ENCODE measurements at regions not wholly inside any gene's neighbourhood (a gene's known extent, or its start where the extent isn't known, plus 50 kb on each side); places are given as distances from the start of the nearest gene placed in this dataset.

DNA sequence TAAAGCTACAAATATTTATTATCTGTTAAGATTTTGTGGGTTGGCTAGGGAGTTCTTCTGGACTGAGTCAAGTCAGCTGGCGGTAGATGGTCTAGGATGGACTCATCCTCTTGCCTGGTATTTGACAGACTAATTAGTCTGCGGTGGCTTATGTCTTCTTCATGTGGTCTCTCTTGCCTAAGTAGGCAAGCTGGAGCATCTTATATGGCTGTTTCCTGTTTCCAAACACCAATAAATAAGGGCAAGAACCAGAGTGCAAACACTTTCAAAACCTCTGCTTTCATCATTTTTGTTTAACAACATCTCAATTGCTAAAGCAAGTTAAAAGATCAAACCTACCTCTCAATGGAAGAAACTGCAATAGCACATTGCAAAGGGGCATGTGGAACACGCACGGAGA lies 484.8 kb downstream of the PTPRC start:
- Histone ChIP-seq H3K9me3 (ENCODE audit: low read length) (no peaks in the 10 kb centered on the region), H3K9ac (ENCODE audit: insufficient read depth, low read depth, low read length) (no peak overlapping the region), H3K79me2 (ENCODE audit: insufficient read depth, low read length) (no peaks in the 10 kb centered on the region), H4K20me1 (ENCODE audit: insufficient read depth, low read length) (no peaks in the 10 kb centered on the region), H3K27ac (ENCODE audit: extremely low read length, insufficient read depth, low read length) (no peak overlapping the region), H3K4me2 (ENCODE audit: low read depth, low read length) (no peak overlapping the region), H3K4me1 (ENCODE audit: insufficient read depth, low read length) (no peaks in the 10 kb centered on the region), H2AFZ (ENCODE audit: low read length) (no peak overlapping the region), H3K36me3 (replicated peaks in 1 of 2; ENCODE audit: control insufficient read depth in 1 of 2, insufficient read depth in 2 of 2, low read length in 2 of 2) (no peaks in the 10 kb centered on the region), H3K27me3 (ENCODE audit: control insufficient read depth in 1 of 2, insufficient read depth in 2 of 2, low read length in 2 of 2) (no peaks in the 10 kb centered on the region), H3K4me3 (replicated peaks in 1 of 3; ENCODE audit: insufficient read depth in 1 of 3, low read depth in 2 of 3, low read length in 3 of 3) (no peak overlapping the region)
- intact Hi-C loops (cut with micrococcal nuclease; ENCODE audit: unreplicated experiment) (no loop called here), in situ Hi-C loops (cut with HindIII; ENCODE audit: extremely low pct_ligation_motif_present, low pct_unique_long_range_greater_than_20kb) (loop anchor here (25.0 kb wide), 1 partner anchor 361 kb away; no protein-coding TSS in a partner anchor)
- POLR2A ChIA-PET = no interaction called here
- DNase-seq (ENCODE audit: low spot score) (no peak), FAIRE-seq (no peak), ATAC-seq (no peak)
- CTCF ChIA-PET (ENCODE audit: low intra/inter-chr PET ratio, low total read pairs) = no interaction called here
- no peak for TF ChIP-seq SOX5 (CRISPR knock-in tag; IDR thresholded peaks at IDR 0.05; ENCODE audit: borderline replicate concordance)
- TF ChIP-seq TCF7 (IDR thresholded peaks at IDR 0.05; ENCODE audit: low read depth) = no peak
- no peak for TF ChIP-seq MEIS1 (CRISPR knock-in tag; IDR thresholded peaks at IDR 0.05; ENCODE audit: borderline replicate concordance)
- TF ChIP-seq ZNF274 (CRISPR knock-in tag; IDR thresholded peaks at IDR 0.05) = no peak
- TF ChIP-seq, protein P1, sequence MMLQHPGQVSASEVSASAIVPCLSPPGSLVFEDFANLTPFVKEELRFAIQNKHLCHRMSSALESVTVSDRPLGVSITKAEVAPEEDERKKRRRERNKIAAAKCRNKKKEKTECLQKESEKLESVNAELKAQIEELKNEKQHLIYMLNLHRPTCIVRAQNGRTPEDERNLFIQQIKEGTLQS (CRISPR knock-in tag; IDR thresholded peaks at IDR 0.05) = no peak
- TF ChIP-seq, protein P2, sequence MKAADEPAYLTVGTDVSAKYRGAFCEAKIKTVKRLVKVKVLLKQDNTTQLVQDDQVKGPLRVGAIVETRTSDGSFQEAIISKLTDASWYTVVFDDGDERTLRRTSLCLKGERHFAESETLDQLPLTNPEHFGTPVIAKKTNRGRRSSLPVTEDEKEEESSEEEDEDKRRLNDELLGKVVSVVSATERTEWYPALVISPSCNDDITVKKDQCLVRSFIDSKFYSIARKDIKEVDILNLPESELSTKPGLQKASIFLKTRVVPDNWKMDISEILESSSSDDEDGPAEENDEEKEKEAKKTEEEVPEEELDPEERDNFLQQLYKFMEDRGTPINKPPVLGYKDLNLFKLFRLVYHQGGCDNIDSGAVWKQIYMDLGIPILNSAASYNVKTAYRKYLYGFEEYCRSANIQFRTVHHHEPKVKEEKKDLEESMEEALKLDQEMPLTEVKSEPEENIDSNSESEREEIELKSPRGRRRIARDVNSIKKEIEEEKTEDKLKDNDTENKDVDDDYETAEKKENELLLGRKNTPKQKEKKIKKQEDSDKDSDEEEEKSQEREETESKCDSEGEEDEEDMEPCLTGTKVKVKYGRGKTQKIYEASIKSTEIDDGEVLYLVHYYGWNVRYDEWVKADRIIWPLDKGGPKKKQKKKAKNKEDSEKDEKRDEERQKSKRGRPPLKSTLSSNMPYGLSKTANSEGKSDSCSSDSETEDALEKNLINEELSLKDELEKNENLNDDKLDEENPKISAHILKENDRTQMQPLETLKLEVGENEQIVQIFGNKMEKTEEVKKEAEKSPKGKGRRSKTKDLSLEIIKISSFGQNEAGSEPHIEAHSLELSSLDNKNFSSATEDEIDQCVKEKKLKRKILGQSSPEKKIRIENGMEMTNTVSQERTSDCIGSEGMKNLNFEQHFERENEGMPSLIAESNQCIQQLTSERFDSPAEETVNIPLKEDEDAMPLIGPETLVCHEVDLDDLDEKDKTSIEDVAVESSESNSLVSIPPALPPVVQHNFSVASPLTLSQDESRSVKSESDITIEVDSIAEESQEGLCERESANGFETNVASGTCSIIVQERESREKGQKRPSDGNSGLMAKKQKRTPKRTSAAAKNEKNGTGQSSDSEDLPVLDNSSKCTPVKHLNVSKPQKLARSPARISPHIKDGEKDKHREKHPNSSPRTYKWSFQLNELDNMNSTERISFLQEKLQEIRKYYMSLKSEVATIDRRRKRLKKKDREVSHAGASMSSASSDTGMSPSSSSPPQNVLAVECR (CRISPR knock-in tag; IDR thresholded peaks at IDR 0.05; ENCODE audit: borderline replicate concordance) = no peak
- no peak for TF ChIP-seq ZNF10 (CRISPR knock-in tag; IDR thresholded peaks at IDR 0.05; ENCODE audit: borderline replicate concordance, low read depth)
- no peak for TF ChIP-seq CAMTA2 (CRISPR knock-in tag; IDR thresholded peaks at IDR 0.05; ENCODE audit: borderline replicate concordance)
- TF ChIP-seq ZNF577 (CRISPR knock-in tag; IDR thresholded peaks at IDR 0.05; ENCODE audit: borderline replicate concordance, low read depth) = no peak
- TF ChIP-seq ZNF75D (CRISPR knock-in tag; IDR thresholded peaks at IDR 0.05; ENCODE audit: borderline replicate concordance) = no peak
- no peak for TF ChIP-seq ZNF383 (CRISPR knock-in tag; IDR thresholded peaks at IDR 0.05; ENCODE audit: borderline replicate concordance)
- TF ChIP-seq ZNF703 (CRISPR knock-in tag; IDR thresholded peaks at IDR 0.05; ENCODE audit: borderline replicate concordance) = no peak
- TF ChIP-seq ZFP37 (CRISPR knock-in tag; IDR thresholded peaks at IDR 0.05; ENCODE audit: borderline replicate concordance) = no peak
- no TSS peak for BruUV-seq (replicated peaks)
- 3% methylated on average over 4 of the region's 4 CpGs for WGBS (ENCODE audit: low lambda C conversion rate)
